ENCODE measurements at regions not wholly inside any gene's neighbourhood (a gene's known extent, or its start where the extent isn't known, plus 50 kb on each side); places are given as distances from the start of the nearest gene placed in this dataset.

DNA sequence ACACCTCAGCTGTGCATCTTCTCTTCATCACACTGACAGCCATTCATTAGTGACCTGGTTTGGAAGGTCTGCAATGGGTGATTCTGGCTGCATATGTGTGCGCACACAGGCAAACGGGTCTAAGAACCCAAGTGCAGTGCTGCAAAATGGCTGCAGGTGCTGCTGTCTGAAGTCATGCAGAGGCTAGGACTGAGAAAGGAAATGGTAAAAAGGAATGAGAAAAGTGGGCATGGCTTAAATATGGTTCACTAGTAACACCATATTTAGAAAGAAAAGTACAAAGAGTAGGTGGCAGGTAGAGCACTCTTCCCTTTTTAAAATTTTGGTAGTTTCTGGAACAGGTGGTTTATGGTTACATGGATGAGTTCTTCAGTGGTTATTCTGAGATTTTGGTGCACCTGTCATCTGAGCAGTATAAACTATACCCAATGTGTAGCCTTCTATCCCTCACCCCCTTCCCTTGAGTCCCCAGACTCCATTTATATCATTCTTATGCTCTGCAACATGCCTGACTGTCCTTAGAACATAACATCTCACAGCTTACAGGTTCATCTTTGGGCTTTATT is 78.4 kb downstream of the CCNG2 start:
- TF ChIP-seq POLR2A (IDR thresholded peaks at IDR 0.05) (no peak), CTCF (IDR thresholded peaks at IDR 0.05) (no peak), POLR2AphosphoS5 (IDR thresholded peaks at IDR 0.05) (no peak)
- Histone ChIP-seq H3K4me3 (no peak overlapping the region), H3K27me3 (no peaks in the 10 kb centered on the region), H3K4me1 (no peaks in the 10 kb centered on the region), H3K9me3 (no peaks in the 10 kb centered on the region), H3K27ac (no peak overlapping the region), H3K36me3 (no peaks in the 10 kb centered on the region)
- intact Hi-C loops (cut with DNase I; ENCODE audit: low total_unique reads): no loop called here
- DNase-seq (ENCODE audit: low spot score in 2 of 2): no peak

DNA sequence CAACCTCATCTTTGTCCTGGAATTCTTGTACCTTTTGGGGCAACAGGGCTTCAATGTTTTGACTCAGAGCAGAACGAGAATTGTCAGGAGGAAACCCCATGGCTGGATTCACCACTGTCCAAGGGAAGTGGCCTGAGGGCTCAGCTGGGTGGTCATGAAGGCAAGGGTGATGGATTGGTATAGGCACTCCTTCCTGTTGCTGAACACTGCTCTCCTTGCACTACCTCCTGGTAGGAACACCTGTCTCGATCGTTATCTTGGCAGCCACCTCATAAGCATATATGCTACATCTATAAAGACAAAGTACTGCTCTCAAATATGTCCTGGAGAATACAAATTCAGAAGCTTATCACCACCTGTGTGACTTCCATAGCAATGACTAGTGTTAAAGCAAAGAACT is 79.8 kb downstream of the CCNG2 start:
- intact Hi-C loops (cut with DNase I; ENCODE audit: low total_unique reads): no loop called here
- no peaks in the 10 kb centered on the region for H3K9me3 ChIP-seq

DNA sequence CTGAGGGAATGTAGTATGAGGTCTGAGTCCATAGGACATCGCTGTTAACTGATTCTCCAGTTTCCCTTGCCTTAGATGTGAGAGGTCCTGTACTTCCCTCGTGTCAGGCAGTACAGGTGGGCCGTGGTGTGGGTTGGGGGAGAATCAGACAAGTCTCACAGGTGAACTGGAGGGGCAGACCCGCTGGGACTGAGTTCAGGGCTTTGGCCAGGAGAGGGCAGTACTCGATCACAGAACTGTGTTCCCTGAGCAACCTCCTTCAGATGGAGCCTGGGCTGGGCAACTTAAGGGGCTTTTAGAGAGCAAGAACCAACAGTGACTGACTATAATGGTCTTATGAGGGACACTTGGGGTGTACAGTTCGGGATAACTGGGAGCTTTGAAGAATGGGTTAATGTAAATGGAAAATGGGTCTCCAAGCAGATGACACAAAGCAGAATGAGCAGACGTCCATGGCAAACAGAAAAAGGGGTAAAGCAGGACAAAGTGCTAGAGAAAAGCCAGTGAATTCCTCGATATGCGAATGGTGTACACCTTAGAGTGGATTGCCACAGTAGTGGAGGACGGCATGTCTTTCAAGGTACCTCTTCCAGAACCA is 83.6 kb downstream of the CCNG2 start:
- intact Hi-C loops (cut with DNase I; ENCODE audit: low total_unique reads): no loop called here
- no peak overlapping the region for H3K27ac ChIP-seq
- no peaks in the 10 kb centered on the region for H3K36me3 ChIP-seq
- H3K4me3 ChIP-seq: no peak overlapping the region
- no peaks in the 10 kb centered on the region for H3K27me3 ChIP-seq
- TF ChIP-seq POLR2AphosphoS5 (IDR thresholded peaks at IDR 0.05) (no peak), POLR2A (IDR thresholded peaks at IDR 0.05) (no peak), CTCF (IDR thresholded peaks at IDR 0.05) (peak in 2 of 3 donors; percentile 52 to 53)
- no peaks in the 10 kb centered on the region for H3K9me3 ChIP-seq
- no peaks in the 10 kb centered on the region for H3K4me1 ChIP-seq
- DNase-seq (ENCODE audit: low spot score in 2 of 2): peak in 1 of 2 donors; percentile 54

More for the DNA sequence above, 79.8 kb downstream of the CCNG2 start:
- no peak for DNase-seq (ENCODE audit: low spot score in 2 of 2)
- Histone ChIP-seq H3K36me3 (no peaks in the 10 kb centered on the region), H3K27ac (no peak overlapping the region), H3K27me3 (no peaks in the 10 kb centered on the region), H3K4me3 (no peak overlapping the region), H3K4me1 (no peaks in the 10 kb centered on the region)
- TF ChIP-seq POLR2A (IDR thresholded peaks at IDR 0.05) (no peak), POLR2AphosphoS5 (IDR thresholded peaks at IDR 0.05) (no peak), CTCF (IDR thresholded peaks at IDR 0.05) (no peak)

- H3K9me3 ChIP-seq: no peaks in the 10 kb centered on the region
- H3K36me3 ChIP-seq: no peaks in the 10 kb centered on the region
- intact Hi-C loops (cut with DNase I; ENCODE audit: low total_unique reads): loop anchor here (5.0 kb wide), 1 partner anchor 1028 kb away; no protein-coding TSS in a partner anchor
- no peak overlapping the region for H3K4me3 ChIP-seq
- H3K27ac ChIP-seq: no peak overlapping the region
- H3K27me3 ChIP-seq: no peaks in the 10 kb centered on the region
- no peak for DNase-seq (ENCODE audit: low spot score in 2 of 2)
- TF ChIP-seq POLR2AphosphoS5 (IDR thresholded peaks at IDR 0.05) (no peak), POLR2A (IDR thresholded peaks at IDR 0.05) (no peak), CTCF (IDR thresholded peaks at IDR 0.05) (no peak)
- no peaks in the 10 kb centered on the region for H3K4me1 ChIP-seq
Measured at GRCh38 chr4:77248805-77249204, 91.8 kb downstream of the CCNG2 start.

- Histone ChIP-seq H3K27me3 (no peaks in the 10 kb centered on the region), H3K36me3 (no peaks in the 10 kb centered on the region), H3K4me3 (no peak overlapping the region), H3K27ac (no peak overlapping the region), H3K4me1 (no peaks in the 10 kb centered on the region), H3K9me3 (no peaks in the 10 kb centered on the region)
- no peak for DNase-seq (ENCODE audit: low spot score in 2 of 2)
- intact Hi-C loops (cut with DNase I; ENCODE audit: low total_unique reads): loop anchor here (1.0 kb wide), 1 partner anchor 28 kb away; no protein-coding TSS in a partner anchor
- no peak for TF ChIP-seq POLR2A (IDR thresholded peaks at IDR 0.05)
- no peak for TF ChIP-seq CTCF (IDR thresholded peaks at IDR 0.05)
- TF ChIP-seq POLR2AphosphoS5 (IDR thresholded peaks at IDR 0.05): no peak
Measured at GRCh38 chr4:77251751-77252150, 94.7 kb downstream of the CCNG2 start.
